HUES6 (cell line): ENCODE measurements at regions not wholly inside any gene's neighbourhood (a gene's known extent, or its start where the extent isn't known, plus 50 kb on each side); places are given as distances from the start of the nearest gene placed in this dataset.

Experiments used
- H3K27ac ChIP-seq: 2 replicates; pipeline ENCODE4 v1.7.0; 2013; ENCODE audit warnings: low read depth, mild to moderate bottlenecking, low read length, inconsistent platforms
- H3K27me3 ChIP-seq: 2 replicates; pipeline ENCODE4 v1.6.1; 2013; ENCODE audit warnings: low read length; ENCODE audit not compliant: control insufficient read depth, insufficient read depth
- H3K36me3 ChIP-seq: 2 replicates; pipeline ENCODE4 v1.6.1; 2013; ENCODE audit warnings: low read length; ENCODE audit not compliant: control insufficient read depth, insufficient read depth
- H3K4me1 ChIP-seq: 2 replicates; pipeline ENCODE4 v1.6.1; 2013; ENCODE audit warnings: low read length; ENCODE audit not compliant: control insufficient read depth, insufficient read depth
- H3K4me3 ChIP-seq: 2 replicates; pipeline ENCODE4 v1.5.1; 2013; ENCODE audit warnings: low read depth, low read length
- H3K9ac ChIP-seq: one replicate; pipeline ENCODE4 v1.6.1; 2013; ENCODE audit warnings: mild to moderate bottlenecking, low read length
- H3K9me3 ChIP-seq: 2 replicates; pipeline ENCODE4 v1.6.1; 2013; ENCODE audit warnings: low read depth, low read length; ENCODE audit not compliant: control insufficient read depth, insufficient read depth

GRCh38 chr2:235398321-235398720, 95.5 kb upstream of the AGAP1 start:
- Histone ChIP-seq H3K27me3 (no peaks in the 10 kb centered on the region), H3K4me1 (no peaks in the 10 kb centered on the region), H3K4me3 (no peak overlapping the region), H3K36me3 (no peaks in the 10 kb centered on the region; the same call in 1 of the 2 replicates), H3K27ac (no peak overlapping the region), H3K9ac (no peak overlapping the region), H3K9me3 (peaks cover 18% of the 10 kb centered on the region)

DNA sequence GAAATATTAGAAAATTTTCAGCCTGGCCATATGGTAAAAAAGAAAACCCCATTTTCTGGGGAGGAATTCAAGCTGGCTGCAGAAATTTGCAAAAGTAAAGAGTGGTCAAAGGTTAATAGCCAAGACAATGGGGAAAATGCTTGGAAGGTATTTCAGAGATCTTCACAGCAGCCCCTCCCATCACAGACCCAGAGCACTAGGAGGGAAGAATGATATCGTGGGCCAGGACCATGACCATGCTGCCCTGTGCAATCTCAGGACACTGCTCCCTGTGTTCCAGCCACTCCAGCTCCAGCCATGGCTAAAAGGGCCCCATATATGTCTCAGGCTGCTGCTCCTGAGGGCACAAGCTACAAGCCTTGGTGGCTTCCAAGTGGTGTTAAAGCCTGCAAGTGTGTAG, 93.9 kb upstream of the AGAP1 start:
- no peaks in the 10 kb centered on the region; the same call in 1 of the 2 replicates for H3K36me3 ChIP-seq
- no peak overlapping the region for H3K9ac ChIP-seq
- H3K27ac ChIP-seq = no peak overlapping the region
- no peaks in the 10 kb centered on the region for H3K27me3 ChIP-seq
- no peaks in the 10 kb centered on the region for H3K4me1 ChIP-seq
- H3K9me3 ChIP-seq = peaks cover 18% of the 10 kb centered on the region
- no peak overlapping the region; the same call in 1 of the 2 replicates for H3K4me3 ChIP-seq

- Histone ChIP-seq H3K27ac (no peak overlapping the region), H3K4me1 (no peaks in the 10 kb centered on the region), H3K27me3 (no peaks in the 10 kb centered on the region), H3K9ac (no peak overlapping the region), H3K9me3 (peaks cover 18% of the 10 kb centered on the region), H3K4me3 (no peak overlapping the region), H3K36me3 (no peaks in the 10 kb centered on the region; the same call in 1 of the 2 replicates)
Observed at GRCh38 chr2:235402422-235402821, 91.4 kb upstream of the AGAP1 start.

GRCh38 chr2:235405612-235406361, 88.1 kb upstream of the AGAP1 start:
- peaks cover 4% of the 10 kb centered on the region for H3K9me3 ChIP-seq

GRCh38 chr2:235406430-235406829, 87.4 kb upstream of the AGAP1 start:
- H3K27ac ChIP-seq = no peak overlapping the region
- no peak overlapping the region for H3K9ac ChIP-seq
- H3K27me3 ChIP-seq = no peaks in the 10 kb centered on the region
- no peaks in the 10 kb centered on the region for H3K4me1 ChIP-seq
- H3K9me3 ChIP-seq = no peaks in the 10 kb centered on the region
- H3K4me3 ChIP-seq = no peak overlapping the region
- no peaks in the 10 kb centered on the region for H3K36me3 ChIP-seq

More at GRCh38 chr2:235405612-235406361, 88.1 kb upstream of the AGAP1 start:
- Histone ChIP-seq H3K27me3 (no peaks in the 10 kb centered on the region), H3K27ac (no peak overlapping the region), H3K9ac (no peak overlapping the region), H3K4me1 (no peaks in the 10 kb centered on the region), H3K36me3 (no peaks in the 10 kb centered on the region), H3K4me3 (no peak overlapping the region)

DNA sequence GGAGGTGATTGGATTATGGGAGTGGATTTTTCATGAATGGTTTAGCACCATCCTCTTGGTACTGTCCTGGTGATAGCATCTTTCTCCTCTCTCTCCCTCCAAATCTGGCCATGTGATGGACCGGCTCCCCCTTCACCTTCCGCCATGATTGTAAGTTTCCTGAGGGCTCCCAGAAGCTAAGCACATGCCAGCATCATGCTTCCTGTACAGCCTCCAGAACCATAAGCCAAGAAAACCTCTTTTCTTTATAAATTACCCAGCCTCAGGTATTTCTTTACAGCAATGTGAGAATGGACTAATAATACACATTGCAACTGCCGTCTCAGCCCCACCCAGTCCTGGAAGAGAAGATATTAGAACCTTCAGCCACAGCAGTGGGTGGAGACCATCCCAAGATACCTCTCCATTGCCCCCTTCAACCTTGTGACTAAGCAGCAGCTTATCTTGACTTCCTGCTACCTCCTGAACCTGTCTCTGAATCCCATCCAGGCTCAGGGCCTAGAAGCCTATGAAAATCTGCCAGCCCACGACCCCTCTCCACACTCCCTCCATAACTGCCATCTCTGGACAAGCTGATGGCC, 81.8 kb upstream of the AGAP1 start:
- H3K27ac ChIP-seq = no peak overlapping the region
- H3K4me3 ChIP-seq = no peak overlapping the region
- no peaks in the 10 kb centered on the region for H3K9me3 ChIP-seq
- no peaks in the 10 kb centered on the region for H3K36me3 ChIP-seq
- H3K27me3 ChIP-seq = no peaks in the 10 kb centered on the region
- H3K4me1 ChIP-seq = peaks cover 1% of the 10 kb centered on the region; the same call in 1 of the 2 replicates
- no peak overlapping the region for H3K9ac ChIP-seq

GRCh38 chr2:235413064-235413463, 80.8 kb upstream of the AGAP1 start:
- H3K9ac ChIP-seq = no peak overlapping the region
- no peaks in the 10 kb centered on the region for H3K27me3 ChIP-seq
- H3K9me3 ChIP-seq = no peaks in the 10 kb centered on the region
- peaks cover 3% of the 10 kb centered on the region; the same call in 1 of the 2 replicates for H3K4me1 ChIP-seq
- H3K36me3 ChIP-seq = no peaks in the 10 kb centered on the region
- no peak overlapping the region for H3K27ac ChIP-seq
- H3K4me3 ChIP-seq = no peak overlapping the region

- Histone ChIP-seq H3K27me3 (no peaks in the 10 kb centered on the region), H3K27ac (no peak overlapping the region), H3K9ac (no peak overlapping the region), H3K9me3 (no peaks in the 10 kb centered on the region), H3K4me1 (peaks cover 3% of the 10 kb centered on the region; the same call in 1 of the 2 replicates), H3K4me3 (no peak overlapping the region), H3K36me3 (no peaks in the 10 kb centered on the region)
Observed at GRCh38 chr2:235414422-235414821, 79.4 kb upstream of the AGAP1 start.

GRCh38 chr2:235416858-235417499, 76.9 kb upstream of the AGAP1 start:
- Histone ChIP-seq H3K4me3 (no peak overlapping the region), H3K4me1 (peaks cover 3% of the 10 kb centered on the region; the same call in 1 of the 2 replicates), H3K9ac (no peak overlapping the region), H3K9me3 (no peaks in the 10 kb centered on the region), H3K27me3 (no peaks in the 10 kb centered on the region), H3K36me3 (no peaks in the 10 kb centered on the region), H3K27ac (no peak overlapping the region)

DNA sequence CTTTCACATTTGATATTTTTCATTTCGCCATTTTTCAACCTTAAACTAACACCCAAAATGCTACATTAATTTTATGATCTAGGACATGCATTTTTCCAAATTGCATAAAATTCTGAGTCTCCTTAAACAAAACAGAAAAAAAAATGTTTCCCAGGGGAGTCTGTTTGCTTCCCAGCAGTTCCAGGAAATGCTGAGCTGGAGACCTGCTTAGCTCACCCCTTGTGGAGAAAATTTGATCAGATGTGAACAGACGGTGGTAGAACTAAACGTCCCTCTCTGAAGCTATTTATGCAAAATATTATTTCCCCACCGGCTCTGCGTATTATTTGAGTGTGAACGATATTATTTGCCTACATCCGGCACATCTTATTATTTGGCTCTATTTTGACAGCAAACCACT, 74.9 kb upstream of the AGAP1 start:
- no peak overlapping the region for H3K9ac ChIP-seq
- peaks cover 3% of the 10 kb centered on the region; the same call in 1 of the 2 replicates for H3K4me1 ChIP-seq
- no peaks in the 10 kb centered on the region for H3K36me3 ChIP-seq
- no peak overlapping the region for H3K27ac ChIP-seq
- peaks cover under 1% of the 10 kb centered on the region; the same call in 1 of the 2 replicates for H3K9me3 ChIP-seq
- H3K4me3 ChIP-seq = no peak overlapping the region
- no peaks in the 10 kb centered on the region for H3K27me3 ChIP-seq

DNA sequence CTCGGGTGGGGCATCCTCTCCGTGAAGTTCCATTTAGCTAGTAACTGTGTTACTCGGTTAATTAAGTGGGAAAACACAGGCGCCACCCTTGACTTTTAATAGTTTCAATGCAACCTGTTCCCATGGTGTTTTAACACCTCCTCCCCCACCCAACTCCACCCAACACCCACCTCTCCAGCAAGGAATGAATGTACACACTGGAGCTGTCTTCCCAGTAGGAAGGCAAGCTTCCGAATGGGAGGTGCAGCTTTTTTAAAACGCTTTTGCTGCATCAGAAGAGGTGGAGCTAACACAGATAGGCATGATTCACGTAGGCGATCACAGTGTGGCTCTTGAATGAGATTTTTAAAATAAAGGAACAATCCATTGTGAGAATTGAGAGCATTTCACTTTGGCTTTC, 73.8 kb upstream of the AGAP1 start:
- H3K27ac ChIP-seq = no peak overlapping the region
- peaks cover 10% of the 10 kb centered on the region; the same call in 1 of the 2 replicates for H3K9me3 ChIP-seq
- H3K36me3 ChIP-seq = no peaks in the 10 kb centered on the region
- H3K4me1 ChIP-seq = peaks cover 3% of the 10 kb centered on the region; the same call in 1 of the 2 replicates
- no peak overlapping the region for H3K9ac ChIP-seq
- no peaks in the 10 kb centered on the region for H3K27me3 ChIP-seq
- no peak overlapping the region for H3K4me3 ChIP-seq
